ENCODE measurements at regions not wholly inside any gene's neighbourhood (a gene's known extent, or its start where the extent isn't known, plus 50 kb on each side); places are given as distances from the start of the nearest gene placed in this dataset.

GRCh38 chr1:157893686-157894085, 52.1 kb upstream of the CD5L start:
- no peak for DNase-seq (ENCODE audit: low read depth)

GRCh38 chr1:157894613-157895165, 53.1 kb upstream of the CD5L start:
- DNase-seq (ENCODE audit: low read depth), result no peak

DNA sequence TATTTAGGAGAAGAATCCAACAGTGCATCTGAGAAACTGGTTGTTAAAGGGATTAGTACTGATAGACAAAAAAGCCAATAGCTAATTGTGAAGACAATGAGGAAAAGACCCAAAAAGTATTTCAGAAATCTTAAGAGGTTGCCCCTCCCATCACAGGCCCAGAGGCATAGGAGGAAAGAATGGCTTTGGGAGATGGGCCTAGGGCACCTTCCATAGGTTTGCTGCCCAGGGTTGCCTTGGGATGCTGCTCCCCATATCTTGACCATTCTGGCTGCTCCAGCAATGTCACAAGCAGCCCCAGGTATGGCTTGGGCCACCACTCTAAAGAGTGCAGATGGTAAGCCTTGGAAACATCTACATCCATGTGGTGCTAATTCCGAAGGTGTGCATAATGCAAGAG, 68.7 kb upstream of the CD5L start:
- DNase-seq (ENCODE audit: low read depth), result no peak

- no peak for DNase-seq (ENCODE audit: low read depth)
These were observed 74.3 kb upstream of the CD5L start for GRCh38 chr1:157915859-157916258.

- no peak for DNase-seq (ENCODE audit: low read depth)
These were observed 75.4 kb upstream of the CD5L start for GRCh38 chr1:157916887-157917570.

- DNase-seq (ENCODE audit: low read depth), result no peak
These were observed 72.7 kb upstream of the KIRREL1 start for GRCh38 chr1:157920748-157921147.

DNA sequence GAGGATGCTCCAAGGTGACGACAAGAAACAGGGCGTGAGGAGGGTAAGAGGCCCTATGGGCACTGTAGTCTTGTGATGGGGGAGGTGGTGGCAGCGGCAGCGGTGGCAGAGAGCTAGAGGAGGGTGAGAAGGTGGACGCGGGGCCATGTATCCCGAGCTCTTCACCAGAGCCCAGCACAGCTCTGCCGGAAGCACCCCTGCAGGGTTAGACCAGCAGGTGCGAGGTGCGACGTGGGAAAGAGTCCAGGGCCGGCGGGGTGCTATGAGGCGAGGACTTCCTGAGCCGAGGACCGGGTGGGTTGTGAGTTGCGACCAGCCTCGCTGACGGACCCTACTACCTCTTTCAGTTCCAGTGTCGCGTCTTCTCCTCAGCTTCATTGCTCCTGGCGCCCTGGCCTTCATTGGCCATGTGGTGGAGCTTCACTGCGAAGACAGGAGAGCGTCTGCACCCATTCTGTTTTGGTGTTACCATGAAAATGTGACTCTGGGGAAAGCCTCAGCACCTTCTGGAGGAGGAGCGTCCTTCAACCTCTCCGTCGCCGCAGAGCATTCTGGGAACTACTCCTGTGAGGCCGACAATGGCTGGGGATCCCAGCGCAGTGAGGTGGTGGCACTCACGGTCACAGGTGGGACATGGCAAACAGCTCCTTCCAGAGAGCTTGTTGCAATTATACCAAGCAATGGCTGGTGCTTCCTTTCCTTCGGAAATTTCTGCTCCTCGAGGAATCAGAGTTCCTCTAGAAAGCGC, 67.9 kb upstream of the KIRREL1 start:
- DNase-seq (ENCODE audit: low read depth), result no peak

- DNase-seq (ENCODE audit: low read depth), result peak; percentile 36
These were observed 61.4 kb upstream of the KIRREL1 start for GRCh38 chr1:157932069-157932468.

DNA sequence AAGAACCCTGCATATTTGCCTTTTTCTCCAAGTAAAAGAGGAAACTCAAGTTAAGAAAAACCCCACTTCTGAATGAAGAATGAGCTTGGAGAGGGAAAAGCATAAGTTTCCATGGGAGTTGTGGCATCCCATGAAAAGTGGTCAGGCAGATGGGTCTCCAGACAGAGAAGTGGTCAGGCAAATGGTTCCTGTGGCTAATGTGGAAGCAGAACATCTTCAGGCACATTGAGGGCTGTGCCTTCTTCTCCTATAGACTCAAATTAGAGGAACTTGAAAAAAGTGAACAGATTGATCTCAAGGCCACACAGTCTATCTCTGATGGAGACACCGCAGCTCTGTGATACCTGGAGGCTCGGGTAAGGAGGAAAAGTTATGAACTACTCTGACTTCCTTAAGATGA, 55.7 kb upstream of the KIRREL1 start:
- no peak for DNase-seq (ENCODE audit: low read depth)

DNA sequence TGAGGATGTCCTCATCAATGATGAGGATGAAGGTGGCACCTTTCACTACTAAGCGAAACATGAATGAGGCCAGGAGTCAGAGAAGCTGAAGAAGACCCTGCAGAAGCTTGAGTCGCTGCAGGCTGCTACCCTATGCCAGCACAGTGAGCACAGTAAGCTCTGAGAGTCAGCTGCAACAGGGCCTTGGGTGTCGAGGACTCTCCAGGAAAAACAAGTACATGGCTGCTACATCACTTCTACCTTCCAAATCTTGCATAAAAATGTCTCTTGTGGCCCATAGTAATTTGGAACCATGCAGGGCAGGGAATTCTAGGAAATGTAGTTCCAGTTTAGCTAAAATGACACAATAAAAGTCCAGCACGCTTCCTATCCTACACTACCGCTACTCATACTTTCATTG, 51.5 kb upstream of the KIRREL1 start:
- DNase-seq (ENCODE audit: low read depth), result no peak

Data from HT1080 (cell line).